ENCODE measurements at regions not wholly inside any gene's neighbourhood (a gene's known extent, or its start where the extent isn't known, plus 50 kb on each side); places are given as distances from the start of the nearest gene placed in this dataset.

DNA sequence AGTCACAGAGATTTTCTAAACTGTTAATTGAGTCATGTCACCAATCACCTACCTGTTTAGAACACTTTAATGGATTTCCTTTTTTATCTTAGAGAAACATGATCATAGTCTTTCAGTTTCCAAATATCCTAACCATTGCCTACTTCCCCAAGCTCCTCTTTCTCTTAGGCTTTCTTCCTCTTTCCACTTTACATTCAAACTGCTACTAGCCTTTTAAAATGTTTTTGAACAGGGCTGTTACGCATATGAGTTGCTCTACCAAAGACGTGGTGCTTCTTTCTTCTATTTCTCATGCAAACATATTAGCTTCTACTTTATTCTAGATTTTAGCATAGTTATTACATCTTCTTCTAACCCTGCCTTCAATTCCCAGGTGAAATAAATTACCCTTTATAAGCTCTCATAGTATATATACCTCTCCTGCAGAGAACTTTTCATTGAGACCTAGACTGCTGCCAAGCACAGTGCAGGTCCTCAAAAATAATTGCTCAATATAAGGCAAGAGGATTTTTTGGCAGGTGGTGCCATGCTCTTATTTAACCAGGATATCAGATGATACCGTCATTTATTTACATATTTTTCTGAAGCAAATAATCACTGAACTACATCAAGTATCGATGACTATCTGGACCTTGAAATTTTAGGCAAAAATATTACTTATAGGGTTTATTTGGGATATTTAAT lies 937.1 kb downstream of the TSN start:
- TF ChIP-seq, protein P1, sequence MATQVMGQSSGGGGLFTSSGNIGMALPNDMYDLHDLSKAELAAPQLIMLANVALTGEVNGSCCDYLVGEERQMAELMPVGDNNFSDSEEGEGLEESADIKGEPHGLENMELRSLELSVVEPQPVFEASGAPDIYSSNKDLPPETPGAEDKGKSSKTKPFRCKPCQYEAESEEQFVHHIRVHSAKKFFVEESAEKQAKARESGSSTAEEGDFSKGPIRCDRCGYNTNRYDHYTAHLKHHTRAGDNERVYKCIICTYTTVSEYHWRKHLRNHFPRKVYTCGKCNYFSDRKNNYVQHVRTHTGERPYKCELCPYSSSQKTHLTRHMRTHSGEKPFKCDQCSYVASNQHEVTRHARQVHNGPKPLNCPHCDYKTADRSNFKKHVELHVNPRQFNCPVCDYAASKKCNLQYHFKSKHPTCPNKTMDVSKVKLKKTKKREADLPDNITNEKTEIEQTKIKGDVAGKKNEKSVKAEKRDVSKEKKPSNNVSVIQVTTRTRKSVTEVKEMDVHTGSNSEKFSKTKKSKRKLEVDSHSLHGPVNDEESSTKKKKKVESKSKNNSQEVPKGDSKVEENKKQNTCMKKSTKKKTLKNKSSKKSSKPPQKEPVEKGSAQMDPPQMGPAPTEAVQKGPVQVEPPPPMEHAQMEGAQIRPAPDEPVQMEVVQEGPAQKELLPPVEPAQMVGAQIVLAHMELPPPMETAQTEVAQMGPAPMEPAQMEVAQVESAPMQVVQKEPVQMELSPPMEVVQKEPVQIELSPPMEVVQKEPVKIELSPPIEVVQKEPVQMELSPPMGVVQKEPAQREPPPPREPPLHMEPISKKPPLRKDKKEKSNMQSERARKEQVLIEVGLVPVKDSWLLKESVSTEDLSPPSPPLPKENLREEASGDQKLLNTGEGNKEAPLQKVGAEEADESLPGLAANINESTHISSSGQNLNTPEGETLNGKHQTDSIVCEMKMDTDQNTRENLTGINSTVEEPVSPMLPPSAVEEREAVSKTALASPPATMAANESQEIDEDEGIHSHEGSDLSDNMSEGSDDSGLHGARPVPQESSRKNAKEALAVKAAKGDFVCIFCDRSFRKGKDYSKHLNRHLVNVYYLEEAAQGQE (IDR thresholded peaks at IDR 0.05; ENCODE audit: insufficient read depth in 1 of 2, low read depth in 2 of 2, low read length in 2 of 2) = no peak
- TF ChIP-seq FOXP2 (optimal IDR thresholded peaks at IDR 0.05; ENCODE audit: borderline replicate concordance, extremely low read depth, extremely low read length, insufficient read depth) (no peak), POLR2AphosphoS5 (IDR thresholded peaks at IDR 0.05; ENCODE audit: low read depth, low read length) (no peak), TAF1 (IDR thresholded peaks at IDR 0.05; ENCODE audit: borderline replicate concordance, insufficient read depth, low read length) (no peak), SIN3A (IDR thresholded peaks at IDR 0.05; ENCODE audit: borderline replicate concordance, insufficient read depth, low read length) (no peak)

DNA sequence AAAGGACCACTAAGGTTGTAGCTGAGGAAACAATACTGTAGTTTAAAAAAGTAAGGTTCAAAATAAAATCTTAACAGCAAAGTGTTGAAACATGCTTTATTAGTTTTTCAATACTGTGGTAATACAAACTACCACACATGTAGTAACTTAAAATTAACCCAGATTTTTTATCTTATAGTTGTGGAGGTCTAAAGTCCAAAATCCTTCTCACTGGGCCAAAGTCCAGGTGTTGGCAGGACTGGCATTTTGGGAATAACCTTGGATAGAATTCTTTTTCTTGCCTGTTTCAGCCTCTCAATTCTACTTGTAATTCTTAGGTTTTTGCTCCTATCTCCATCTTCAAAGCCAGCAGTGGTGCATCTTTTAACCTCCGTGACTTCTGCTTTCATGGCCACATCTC lies 942.0 kb downstream of the TSN start:
- TF ChIP-seq TAF1 (IDR thresholded peaks at IDR 0.05; ENCODE audit: borderline replicate concordance, insufficient read depth, low read length) (no peak), SIN3A (IDR thresholded peaks at IDR 0.05; ENCODE audit: borderline replicate concordance, insufficient read depth, low read length) (no peak), POLR2AphosphoS5 (IDR thresholded peaks at IDR 0.05; ENCODE audit: low read depth, low read length) (no peak)

DNA sequence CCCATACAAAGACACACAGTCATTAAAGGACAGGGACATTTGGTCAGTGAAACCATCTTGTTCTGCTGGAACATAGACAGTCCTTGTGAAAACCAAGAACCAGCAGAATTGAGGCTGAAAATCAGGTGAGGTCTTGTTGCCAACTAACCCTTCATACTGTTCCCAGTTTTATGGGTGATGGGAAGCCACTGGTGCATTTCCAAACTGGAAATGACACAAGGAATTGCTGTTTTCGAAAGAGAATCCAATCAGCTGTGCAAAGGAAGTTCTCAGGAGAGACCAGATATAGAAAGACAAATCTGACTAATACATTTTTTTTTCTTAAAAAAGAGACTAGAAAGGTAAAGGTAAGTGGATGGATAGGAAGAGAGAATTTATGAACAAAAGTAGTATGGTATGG lies 948.2 kb downstream of the TSN start:
- TF ChIP-seq POLR2AphosphoS5 (IDR thresholded peaks at IDR 0.05; ENCODE audit: low read depth, low read length) (no peak), SIN3A (IDR thresholded peaks at IDR 0.05; ENCODE audit: borderline replicate concordance, insufficient read depth, low read length) (no peak), TAF1 (IDR thresholded peaks at IDR 0.05; ENCODE audit: borderline replicate concordance, insufficient read depth, low read length) (no peak), FOXP2 (optimal IDR thresholded peaks at IDR 0.05; ENCODE audit: borderline replicate concordance, extremely low read depth, extremely low read length, insufficient read depth) (no peak)
- TF ChIP-seq, protein P1 (IDR thresholded peaks at IDR 0.05; ENCODE audit: insufficient read depth in 1 of 2, low read depth in 2 of 2, low read length in 2 of 2) = no peak

DNA sequence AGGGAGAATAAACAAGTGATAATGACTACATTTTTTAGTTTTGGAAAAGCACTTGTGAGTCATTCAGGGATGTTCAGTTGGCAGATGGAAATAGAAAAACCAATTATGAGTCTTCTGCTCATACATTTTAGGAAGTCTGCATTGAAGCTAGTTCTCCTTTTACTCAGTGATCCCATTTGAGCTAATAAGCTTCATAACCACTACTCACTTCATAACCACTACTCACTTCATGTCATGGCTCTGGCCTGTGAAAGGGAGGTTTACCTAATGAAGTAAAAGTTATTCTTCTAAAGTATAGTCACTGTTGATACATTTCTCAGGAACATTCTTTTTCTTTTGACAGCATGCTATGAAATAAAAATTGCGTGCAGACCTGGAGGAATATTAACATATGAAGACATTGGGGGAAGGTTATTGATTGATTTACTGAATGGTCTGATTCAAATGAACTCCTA lies 948.7 kb downstream of the TSN start:
- TF ChIP-seq POLR2AphosphoS5 (IDR thresholded peaks at IDR 0.05; ENCODE audit: low read depth, low read length) = no peak
- no peak for TF ChIP-seq SIN3A (IDR thresholded peaks at IDR 0.05; ENCODE audit: borderline replicate concordance, insufficient read depth, low read length)
- TF ChIP-seq FOXP2 (optimal IDR thresholded peaks at IDR 0.05; ENCODE audit: borderline replicate concordance, extremely low read depth, extremely low read length, insufficient read depth) = no peak
- TF ChIP-seq, protein P1 (IDR thresholded peaks at IDR 0.05; ENCODE audit: insufficient read depth in 1 of 2, low read depth in 2 of 2, low read length in 2 of 2) = no peak
- no peak for TF ChIP-seq TAF1 (IDR thresholded peaks at IDR 0.05; ENCODE audit: borderline replicate concordance, insufficient read depth, low read length)

- TF ChIP-seq, protein P1 (IDR thresholded peaks at IDR 0.05; ENCODE audit: insufficient read depth in 1 of 2, low read depth in 2 of 2, low read length in 2 of 2) = no peak
- TF ChIP-seq FOXP2 (optimal IDR thresholded peaks at IDR 0.05; ENCODE audit: borderline replicate concordance, extremely low read depth, extremely low read length, insufficient read depth) = no peak
- no peak for TF ChIP-seq TAF1 (IDR thresholded peaks at IDR 0.05; ENCODE audit: borderline replicate concordance, insufficient read depth, low read length)
- TF ChIP-seq SIN3A (IDR thresholded peaks at IDR 0.05; ENCODE audit: borderline replicate concordance, insufficient read depth, low read length) = no peak
- TF ChIP-seq POLR2AphosphoS5 (IDR thresholded peaks at IDR 0.05; ENCODE audit: low read depth, low read length) = no peak
Measured at GRCh38 chr2:122705746-122706145, 950.3 kb downstream of the TSN start.

All from PFSK-1 (cell line).